Caco-2 (cell line): ENCODE measurements at regions not wholly inside any gene's neighbourhood (a gene's known extent, or its start where the extent isn't known, plus 50 kb on each side); places are given as distances from the start of the nearest gene placed in this dataset.

Experiments
- BruUV-seq: library from RNA; stranded (reverse); fragments of 400-500 nt; replicated peaks from 2 replicates; lab custom pipeline; 2021; lab: Mats Ljungman, UMichigan
- CTCF ChIA-PET: fragments of 300-600 bp; sonication (Branson Sonifier 250); formaldehyde crosslinking; loops from one replicate; lab custom pipeline; 2022; ENCODE audit warnings: antibody characterized with exemption; lab: Charles Lee
- POLR2A ChIA-PET: fragments of 300-600 bp; sonication (Branson Sonifier 250); formaldehyde crosslinking; loops from one replicate; lab custom pipeline; 2022; ENCODE audit warnings: antibody characterized with exemption; lab: Charles Lee
- DNase-seq, 2 experiments: peaks; one replicate each; pipeline versions ENCODE4 v3.0.0 to v3.0.0-alpha.2; 2020 to 2022
- H3K27me3 ChIP-seq: replicated peaks from 2 replicates; pipeline ENCODE4 v1.6.0; 2011; ENCODE audit warnings: low read length; ENCODE audit not compliant: control insufficient read depth, insufficient read depth
- H3K36me3 ChIP-seq: 2 replicates; pipeline ENCODE4 v1.5.1; 2011; ENCODE audit warnings: low read length; ENCODE audit not compliant: control insufficient read depth, insufficient read depth
- H3K4me1 ChIP-seq: fragments of 250-450 bp; sonication (Bioruptor Pico); 2 replicates; pipeline ENCODE4 v1.5.1; 2020; ENCODE audit warnings: mild to moderate bottlenecking
- H3K4me3 ChIP-seq: 2 replicates; pipeline ENCODE4 v1.5.1; 2011; ENCODE audit warnings: low read depth, mild to moderate bottlenecking, control low read depth, low read length
- H3K9me3 ChIP-seq: fragments of 250-450 bp; sonication (Bioruptor Pico); 2 replicates; pipeline ENCODE4 v1.5.1; 2020; ENCODE audit warnings: mild to moderate bottlenecking, moderate library complexity
- H3K27ac Mint-ChIP-seq: one replicate; pipeline ENCODE4 v1.8.0; 2022; ENCODE audit warnings: mixed read lengths; ENCODE audit not compliant: unreplicated experiment
- H3K27me3 Mint-ChIP-seq: one replicate; pipeline ENCODE4 v1.8.0; 2022; ENCODE audit warnings: mixed read lengths; ENCODE audit not compliant: insufficient read depth, unreplicated experiment
- H3K36me3 Mint-ChIP-seq: one replicate; pipeline ENCODE4 v1.8.0; 2022; ENCODE audit warnings: mild to moderate bottlenecking, mixed read lengths; ENCODE audit not compliant: insufficient read depth, unreplicated experiment
- H3K4me1 Mint-ChIP-seq: one replicate; pipeline ENCODE4 v1.8.0; 2022; ENCODE audit warnings: low read depth, mixed read lengths; ENCODE audit not compliant: unreplicated experiment
- H3K4me3 Mint-ChIP-seq: one replicate; pipeline ENCODE4 v1.8.0; 2022; ENCODE audit warnings: mild to moderate bottlenecking, moderate library complexity, mixed read lengths; ENCODE audit not compliant: unreplicated experiment
- H3K9me3 Mint-ChIP-seq: one replicate; pipeline ENCODE4 v1.8.0; 2022; ENCODE audit warnings: mixed read lengths; ENCODE audit not compliant: unreplicated experiment
- CTCF ChIP-seq, 2 experiments: fragments of 200-600 bp in 1 of 2; IDR thresholded peaks; 1 replicate in 1 of 2; 2 replicates in 1 of 2; pipeline versions ENCODE4 v1.5.1 to v1.8.0; 2011 to 2022; ENCODE audit warnings: antibody characterized with exemption in 1 of 2, control low read depth in 1 of 2, inconsistent platforms in 1 of 2, low read depth in 1 of 2, low read length in 1 of 2, mild to moderate bottlenecking in 1 of 2, moderate library complexity in 1 of 2; ENCODE audit not compliant: insufficient read depth in 1 of 2, severe bottlenecking in 1 of 2, unreplicated experiment in 1 of 2
- intact Hi-C: fragments of 100-400 bp; cut with micrococcal nuclease; formaldehyde crosslinking; loops from one replicate; pipeline ENCODE4 v1.10.0; 2022; ENCODE audit not compliant: unreplicated experiment

- no peak overlapping the region for H3K27ac Mint-ChIP-seq
- CTCF ChIA-PET = no interaction called here
- no peak overlapping the region for H3K4me3 Mint-ChIP-seq
- Histone ChIP-seq H3K36me3 (no peaks in the 10 kb centered on the region), H3K27me3 (no peaks in the 10 kb centered on the region), H3K4me1 (no peaks in the 10 kb centered on the region), H3K4me3 (no peak overlapping the region), H3K9me3 (no peaks in the 10 kb centered on the region)
- intact Hi-C loops = no loop called here
- H3K36me3 Mint-ChIP-seq = no peaks in the 10 kb centered on the region
- DNase-seq = no peak
- BruUV-seq = no TSS peak
- no peaks in the 10 kb centered on the region for H3K4me1 Mint-ChIP-seq
- POLR2A ChIA-PET = no interaction called here
- peaks cover 2% of the 10 kb centered on the region for H3K27me3 Mint-ChIP-seq
- no peak for TF ChIP-seq CTCF (IDR thresholded peaks at IDR 0.05; ENCODE audit: insufficient read depth in 1 of 2, low read depth in 1 of 2, low read length in 1 of 2, severe bottlenecking in 1 of 2, unreplicated experiment in 1 of 2)
- no peaks in the 10 kb centered on the region for H3K9me3 Mint-ChIP-seq
These were observed 279.4 kb downstream of the PTGER3 start for GRCh38 chr1:70768216-70768615.

- intact Hi-C loops = no loop called here
These were observed 269.4 kb downstream of the PTGER3 start for GRCh38 chr1:70778056-70778762.

GRCh38 chr1:70778934-70779333 is 268.7 kb downstream of the PTGER3 start:
- no peak for TF ChIP-seq CTCF (IDR thresholded peaks at IDR 0.05; ENCODE audit: insufficient read depth in 1 of 2, low read depth in 1 of 2, low read length in 1 of 2, severe bottlenecking in 1 of 2, unreplicated experiment in 1 of 2)
- no peaks in the 10 kb centered on the region for H3K36me3 Mint-ChIP-seq

More at GRCh38 chr1:70778056-70778762, 269.4 kb downstream of the PTGER3 start:
- no peak for DNase-seq
- POLR2A ChIA-PET = no interaction called here
- no peaks in the 10 kb centered on the region for H3K27me3 ChIP-seq
- no peaks in the 10 kb centered on the region for H3K4me1 Mint-ChIP-seq
- H3K27me3 Mint-ChIP-seq = no peaks in the 10 kb centered on the region
- H3K36me3 Mint-ChIP-seq = no peaks in the 10 kb centered on the region
- CTCF ChIA-PET = no interaction called here
- H3K4me3 Mint-ChIP-seq = no peak overlapping the region
- H3K36me3 ChIP-seq = no peaks in the 10 kb centered on the region
- no peaks in the 10 kb centered on the region for H3K4me1 ChIP-seq
- no peak overlapping the region for H3K27ac Mint-ChIP-seq
- no peaks in the 10 kb centered on the region for H3K9me3 Mint-ChIP-seq
- no peak overlapping the region for H3K4me3 ChIP-seq
- no peaks in the 10 kb centered on the region for H3K9me3 ChIP-seq
- BruUV-seq = no TSS peak
- TF ChIP-seq CTCF (IDR thresholded peaks at IDR 0.05; ENCODE audit: insufficient read depth in 1 of 2, low read depth in 1 of 2, low read length in 1 of 2, severe bottlenecking in 1 of 2, unreplicated experiment in 1 of 2) = no peak

More at GRCh38 chr1:70778934-70779333, 268.7 kb downstream of the PTGER3 start:
- Histone ChIP-seq H3K27me3 (no peaks in the 10 kb centered on the region), H3K4me1 (no peaks in the 10 kb centered on the region), H3K9me3 (no peaks in the 10 kb centered on the region), H3K4me3 (no peak overlapping the region), H3K36me3 (no peaks in the 10 kb centered on the region)
- Mint-ChIP-seq H3K4me1 (no peaks in the 10 kb centered on the region), H3K27ac (no peak overlapping the region), H3K27me3 (no peaks in the 10 kb centered on the region), H3K9me3 (no peaks in the 10 kb centered on the region), H3K4me3 (no peak overlapping the region)
- POLR2A ChIA-PET = no interaction called here
- CTCF ChIA-PET = no interaction called here
- intact Hi-C loops = no loop called here
- no TSS peak for BruUV-seq
- DNase-seq = no peak
